ENCODE measurements at regions not wholly inside any gene's neighbourhood (a gene's known extent, or its start where the extent isn't known, plus 50 kb on each side); places are given as distances from the start of the nearest gene placed in this dataset.
"Not testable (repeated sequence)": the region's sequence is repeated elsewhere in the genome, so short reads cannot be mapped to it uniquely, and the experiment has no call there.

- no peak for DNase-seq
Observed at GRCh38 chr14:35987731-35988130, 161.6 kb downstream of the BRMS1L start.

GRCh38 chr14:35986219-35986573, 160.1 kb downstream of the BRMS1L start:
- no peak for DNase-seq

- DNase-seq, result no peak
Observed at GRCh38 chr14:35985474-35986218, 159.5 kb downstream of the BRMS1L start.

GRCh38 chr14:35979531-35979930, 153.4 kb downstream of the BRMS1L start:
- DNase-seq, result no peak

GRCh38 chr14:35978561-35978960, 152.4 kb downstream of the BRMS1L start:
- no peak for DNase-seq

GRCh38 chr14:35975814-35976213, 149.7 kb downstream of the BRMS1L start:
- no peak for DNase-seq

- DNase-seq, result no peak
Observed at GRCh38 chr14:35973770-35974169, 147.6 kb downstream of the BRMS1L start.

- no peak for DNase-seq
Observed at GRCh38 chr14:35971965-35972630, 146.0 kb downstream of the BRMS1L start.

GRCh38 chr14:35969310-35969709, 143.2 kb downstream of the BRMS1L start:
- DNase-seq, result no peak

- DNase-seq, result no peak
Observed at GRCh38 chr14:35965400-35965799, 139.3 kb downstream of the BRMS1L start.

GRCh38 chr14:35964697-35965286, 138.7 kb downstream of the BRMS1L start:
- no peak for DNase-seq

- no peak for DNase-seq
Observed at GRCh38 chr14:35963209-35963608, 137.1 kb downstream of the BRMS1L start.

- DNase-seq, result no peak
Observed at GRCh38 chr14:35961697-35962274, 135.6 kb downstream of the BRMS1L start.

- no peak for DNase-seq
Observed at GRCh38 chr14:35959835-35960234, 133.7 kb downstream of the BRMS1L start.

- DNase-seq, result no peak
Observed at GRCh38 chr14:35958499-35958898, 132.4 kb downstream of the BRMS1L start.

- no peak for DNase-seq
Observed at GRCh38 chr14:35956376-35957085, 130.4 kb downstream of the BRMS1L start.

GRCh38 chr14:35952584-35952983, 126.4 kb downstream of the BRMS1L start:
- DNase-seq, result no peak

- DNase-seq, result no peak
Observed at GRCh38 chr14:35949920-35950513, 123.9 kb downstream of the BRMS1L start.

GRCh38 chr14:35947983-35948382, 121.8 kb downstream of the BRMS1L start:
- not testable (repeated sequence) for DNase-seq

GRCh38 chr14:35944847-35945246, 118.7 kb downstream of the BRMS1L start:
- no peak for DNase-seq

GRCh38 chr14:35940291-35940690, 114.2 kb downstream of the BRMS1L start:
- DNase-seq, result no peak

- DNase-seq, result no peak
Observed at GRCh38 chr14:35938770-35939169, 112.6 kb downstream of the BRMS1L start.

- no peak for DNase-seq
Observed at GRCh38 chr14:35934499-35934898, 108.4 kb downstream of the BRMS1L start.
